ENCODE measurements at regions not wholly inside any gene's neighbourhood (a gene's known extent, or its start where the extent isn't known, plus 50 kb on each side); places are given as distances from the start of the nearest gene placed in this dataset.
A peak's percentile ranks its signal among the peaks of the same experiment; 100 is the strongest.

DNA sequence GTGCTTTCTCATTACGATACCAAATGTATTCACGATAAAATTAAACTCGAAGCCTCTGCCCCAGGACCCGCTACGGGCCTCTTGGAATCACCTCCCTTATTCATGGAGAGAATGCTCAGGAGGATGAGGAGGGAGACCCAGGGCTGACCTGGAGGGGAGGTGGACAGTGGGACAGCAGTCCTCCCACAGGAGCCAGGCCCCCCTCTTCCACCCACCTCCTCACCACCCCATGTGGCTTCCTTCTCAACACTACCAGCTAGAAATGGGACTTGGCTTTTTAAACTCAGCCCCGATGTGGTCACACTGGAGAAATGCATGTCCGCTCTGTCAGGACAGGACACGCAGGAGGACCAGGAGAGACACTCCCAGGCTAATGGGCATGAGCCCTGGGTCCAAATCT, 147.9 kb upstream of the ID2 start:
- H3K27me3 Mint-ChIP-seq (ENCODE audit: insufficient read depth): no peaks in the 10 kb centered on the region
- H3K9me3 Mint-ChIP-seq: peaks cover 13% of the 10 kb centered on the region
- H3K4me1 Mint-ChIP-seq: peaks cover 18% of the 10 kb centered on the region
- no peaks in the 10 kb centered on the region for H3K36me3 ChIP-seq (ENCODE audit: control insufficient read depth, insufficient read depth, low read length)
- peaks cover 9% of the 10 kb centered on the region for H3K9me3 ChIP-seq (ENCODE audit: control insufficient read depth, low read length)
- H3K27me3 ChIP-seq (ENCODE audit: control insufficient read depth, insufficient read depth, low read length, poor library complexity, severe bottlenecking): no peaks in the 10 kb centered on the region
- no peak overlapping the region for H3K9ac ChIP-seq (ENCODE audit: extremely low read depth, low read length, poor library complexity, severe bottlenecking)
- H3K36me3 Mint-ChIP-seq (ENCODE audit: low read depth): peaks cover 2% of the 10 kb centered on the region
- DNase-seq: no peak
- 92 to 100% methylated on average over 3 to 8 of the region's 8 CpGs for WGBS, 2 experiments (ENCODE audit: insufficient coverage in 1 of 2, insufficient read length in 1 of 2)
- H3K4me1 ChIP-seq (ENCODE audit: control insufficient read depth, insufficient read depth, low read length): peaks cover 16% of the 10 kb centered on the region
- H3K4me3 ChIP-seq (ENCODE audit: low read length): no peak overlapping the region
- no peak overlapping the region for H3K4me3 Mint-ChIP-seq
- no peak overlapping the region for H3K27ac ChIP-seq (ENCODE audit: low read depth, low read length)
- no peak overlapping the region for H3K27ac Mint-ChIP-seq
- no peak for TF ChIP-seq CTCF (conservative IDR thresholded peaks at IDR 0.05)

DNA sequence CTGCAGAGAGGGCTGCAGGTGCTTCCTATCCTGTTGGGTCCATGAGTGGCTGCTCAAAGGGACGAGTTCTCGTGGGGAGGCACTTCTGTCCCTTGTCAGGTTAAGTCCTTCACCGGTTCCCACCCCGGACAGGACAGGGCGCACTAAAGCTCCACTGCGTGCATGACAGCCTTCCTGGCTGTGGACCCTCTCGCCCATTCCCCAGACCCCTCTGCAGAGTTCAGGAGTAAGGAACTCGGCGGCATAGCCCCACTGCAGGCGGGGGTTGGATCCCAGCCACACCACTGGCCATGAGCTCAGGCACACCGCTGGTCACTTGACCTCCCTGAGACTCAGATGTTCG, 147.5 kb upstream of the ID2 start:
- H3K36me3 ChIP-seq (ENCODE audit: control insufficient read depth, insufficient read depth, low read length): no peaks in the 10 kb centered on the region

GRCh38 chr2:8534729-8535468, 147.0 kb upstream of the ID2 start:
- no peak for DNase-seq
- Mint-ChIP-seq H3K27me3 (ENCODE audit: insufficient read depth) (no peaks in the 10 kb centered on the region), H3K36me3 (ENCODE audit: low read depth) (peaks cover 2% of the 10 kb centered on the region), H3K9me3 (peaks cover 13% of the 10 kb centered on the region), H3K27ac (no peak overlapping the region), H3K4me1 (peaks cover 20% of the 10 kb centered on the region), H3K4me3 (no peak overlapping the region)
- H3K27ac ChIP-seq (ENCODE audit: low read depth, low read length): peak overlapping the region; percentile 44
- no peak for TF ChIP-seq CTCF (conservative IDR thresholded peaks at IDR 0.05)
- H3K9me3 ChIP-seq (ENCODE audit: control insufficient read depth, low read length): peaks cover 9% of the 10 kb centered on the region
- H3K4me3 ChIP-seq (ENCODE audit: low read length): no peak overlapping the region
- no peaks in the 10 kb centered on the region for H3K27me3 ChIP-seq (ENCODE audit: control insufficient read depth, insufficient read depth, low read length, poor library complexity, severe bottlenecking)
- WGBS, 2 experiments (ENCODE audit: insufficient coverage in 1 of 2, insufficient read length in 1 of 2): 83 to 89% methylated on average over 5 to 15 of the region's 15 CpGs
- no peak overlapping the region for H3K9ac ChIP-seq (ENCODE audit: extremely low read depth, low read length, poor library complexity, severe bottlenecking)
- H3K4me1 ChIP-seq (ENCODE audit: control insufficient read depth, insufficient read depth, low read length): peaks cover 16% of the 10 kb centered on the region
- no peaks in the 10 kb centered on the region for H3K36me3 ChIP-seq (ENCODE audit: control insufficient read depth, insufficient read depth, low read length)

More for the DNA sequence above, 147.5 kb upstream of the ID2 start:
- no peak overlapping the region for H3K27ac ChIP-seq (ENCODE audit: low read depth, low read length)
- H3K4me1 ChIP-seq (ENCODE audit: control insufficient read depth, insufficient read depth, low read length): peaks cover 16% of the 10 kb centered on the region
- no peak overlapping the region for H3K9ac ChIP-seq (ENCODE audit: extremely low read depth, low read length, poor library complexity, severe bottlenecking)
- H3K27me3 ChIP-seq (ENCODE audit: control insufficient read depth, insufficient read depth, low read length, poor library complexity, severe bottlenecking): no peaks in the 10 kb centered on the region
- Mint-ChIP-seq H3K4me3 (no peak overlapping the region), H3K27ac (no peak overlapping the region), H3K36me3 (ENCODE audit: low read depth) (peaks cover 2% of the 10 kb centered on the region), H3K27me3 (ENCODE audit: insufficient read depth) (no peaks in the 10 kb centered on the region), H3K9me3 (peaks cover 13% of the 10 kb centered on the region), H3K4me1 (peaks cover 18% of the 10 kb centered on the region)
- no peak overlapping the region for H3K4me3 ChIP-seq (ENCODE audit: low read length)
- no peak for TF ChIP-seq CTCF (conservative IDR thresholded peaks at IDR 0.05)
- peaks cover 9% of the 10 kb centered on the region for H3K9me3 ChIP-seq (ENCODE audit: control insufficient read depth, low read length)
- 95 to 96% methylated on average over 10 to 12 of the region's 12 CpGs for WGBS, 2 experiments (ENCODE audit: insufficient coverage in 1 of 2, insufficient read length in 1 of 2)
- no peak for DNase-seq

Data from endodermal cell (in vitro differentiated cells).